ENCODE measurements at regions not wholly inside any gene's neighbourhood (a gene's known extent, or its start where the extent isn't known, plus 50 kb on each side); places are given as distances from the start of the nearest gene placed in this dataset.

DNA sequence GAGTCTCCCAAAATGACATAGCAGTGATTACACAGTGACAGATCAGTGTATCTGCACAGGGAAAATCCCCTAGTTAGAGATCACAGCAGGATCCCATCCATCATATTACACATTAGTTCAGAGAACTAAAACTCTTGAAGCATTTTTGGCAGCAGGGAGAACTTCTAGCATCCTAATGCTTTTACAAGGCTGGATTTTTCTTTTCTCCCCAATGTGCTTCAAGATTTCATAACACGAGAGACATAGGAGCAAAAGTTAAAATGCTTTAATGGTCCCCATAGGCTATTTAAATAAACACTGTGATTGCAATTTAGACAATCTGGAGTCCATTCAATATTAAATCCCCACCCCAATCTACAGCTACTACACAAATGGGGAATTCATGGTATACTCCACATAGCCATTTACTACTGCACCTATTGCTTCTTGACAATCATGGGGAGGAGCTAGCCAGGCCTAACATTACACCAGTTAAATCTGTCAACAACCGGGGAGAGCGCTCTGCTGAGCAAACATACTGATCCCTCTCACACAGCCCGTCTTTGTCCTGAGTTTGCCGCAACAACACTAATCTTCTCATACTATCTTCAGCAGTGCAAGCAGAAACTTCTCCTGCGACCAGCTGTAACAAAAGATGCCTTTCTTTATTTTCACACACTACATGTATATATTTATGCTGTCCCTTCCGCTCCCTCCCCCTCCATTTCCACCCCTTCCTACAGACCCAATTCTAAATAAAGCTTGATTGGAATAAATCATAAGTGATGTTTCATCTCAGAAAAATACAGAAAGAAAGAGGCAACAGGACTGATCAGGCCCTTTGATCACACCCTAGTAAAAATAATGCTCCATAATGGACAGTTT lies 120.3 kb upstream of the SOX5 start:
- intact Hi-C loops (cut with DNase I) = no loop called here
- peak in 4 of 42 donors; percentile 4 to 17 (median 12) for DNase-seq

GRCh38 chr12:24066865-24067264 lies 117.4 kb upstream of the SOX5 start:
- DNase-seq = peak in 1 of 42 donors; percentile 41
- intact Hi-C loops (cut with DNase I) = no loop called here

- intact Hi-C loops (cut with DNase I) = no loop called here
- no peak for DNase-seq
These were observed 116.6 kb upstream of the SOX5 start for GRCh38 chr12:24066097-24066496.

DNA sequence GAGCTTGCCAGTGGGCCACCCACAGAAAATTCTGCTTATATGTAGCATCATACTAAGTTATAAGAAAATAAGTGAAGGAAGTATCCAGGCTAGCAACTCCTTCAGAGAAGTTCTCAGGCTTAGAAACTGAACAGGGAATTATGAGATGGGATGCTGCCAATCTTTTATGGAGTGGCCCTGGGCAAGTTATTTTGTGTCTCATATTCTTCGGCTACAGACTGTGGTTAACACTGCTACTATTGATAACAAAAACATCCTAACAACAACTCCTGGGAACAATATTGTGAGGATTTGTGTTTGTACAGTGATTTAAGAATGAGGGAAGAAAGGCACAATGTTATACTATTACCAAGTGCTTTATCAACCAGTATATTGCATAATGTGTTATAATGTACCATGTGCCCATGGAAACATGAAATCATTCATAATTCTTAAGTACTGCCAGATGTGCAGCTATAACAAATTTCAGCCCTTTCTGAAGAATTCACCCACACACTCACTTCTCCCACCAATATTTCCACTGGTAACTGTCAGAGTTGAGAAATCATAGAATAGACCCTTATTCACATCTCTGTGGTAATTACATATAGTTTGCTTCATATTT lies 113.3 kb upstream of the SOX5 start:
- intact Hi-C loops (cut with DNase I) = no loop called here
- DNase-seq = no peak

- no peak for DNase-seq
- intact Hi-C loops (cut with DNase I) = no loop called here
These were observed 110.6 kb upstream of the SOX5 start for GRCh38 chr12:24060089-24060488.

- intact Hi-C loops (cut with DNase I) = no loop called here
- DNase-seq = no peak
These were observed 108.5 kb upstream of the SOX5 start for GRCh38 chr12:24057920-24058476.

DNA sequence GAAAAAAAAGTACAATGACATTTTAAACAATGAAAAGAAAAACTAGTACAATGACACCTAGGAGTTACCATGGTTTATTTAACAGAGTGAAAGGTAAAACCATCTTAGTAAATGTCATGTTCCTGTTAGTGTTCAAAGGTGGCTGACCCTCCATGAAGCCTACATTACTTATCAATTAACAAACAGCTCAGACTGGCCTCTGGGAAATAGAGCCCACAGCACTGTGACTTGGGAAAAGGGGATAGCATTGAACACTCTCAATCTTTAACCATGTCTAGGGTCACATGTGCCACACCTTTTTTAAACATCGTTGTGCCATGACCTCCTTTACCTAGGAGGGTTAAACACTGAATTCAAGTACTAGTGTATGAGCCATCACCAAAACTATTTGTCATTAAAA lies 106.3 kb upstream of the SOX5 start:
- no peak for DNase-seq
- intact Hi-C loops (cut with DNase I) = no loop called here

DNA sequence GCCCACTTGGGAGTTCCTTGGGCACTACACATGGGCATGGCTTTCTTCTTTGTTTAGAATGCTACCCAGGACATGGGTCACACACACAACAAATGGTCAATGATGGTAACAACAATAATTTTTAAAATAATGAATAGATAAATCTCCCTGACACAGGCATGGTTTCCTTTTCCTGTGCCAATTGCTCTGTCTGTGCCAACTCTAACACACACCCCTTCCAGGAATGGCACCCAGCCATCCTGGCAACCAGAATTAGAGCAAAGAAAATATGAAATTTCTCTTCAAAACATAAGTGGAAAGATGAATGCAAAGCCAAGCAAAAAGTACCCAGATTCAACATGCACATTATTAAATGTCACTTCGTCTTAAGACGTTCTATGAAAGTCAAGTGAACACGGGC lies 104.9 kb upstream of the SOX5 start:
- DNase-seq = no peak
- intact Hi-C loops (cut with DNase I) = no loop called here

DNA sequence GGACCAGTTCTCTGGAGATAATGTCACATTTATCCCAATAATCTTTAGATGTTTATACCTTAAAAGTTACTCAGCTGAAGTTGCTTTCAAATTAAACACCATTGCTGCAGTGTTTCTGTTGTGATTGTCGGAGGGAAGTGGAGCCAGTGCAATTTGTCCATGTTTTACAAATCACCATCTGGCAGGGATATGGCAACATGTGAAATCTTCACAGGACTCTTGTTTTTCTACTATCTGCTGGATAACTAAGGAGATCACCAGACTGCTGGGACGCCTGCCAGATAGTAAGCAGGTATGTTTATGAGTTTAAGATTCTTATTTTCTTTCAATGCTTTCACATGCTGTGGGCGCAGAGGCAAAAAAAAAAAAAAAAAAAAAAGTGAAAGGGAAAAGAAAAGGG lies 100.3 kb upstream of the SOX5 start:
- intact Hi-C loops (cut with DNase I) = no loop called here
- DNase-seq = no peak

DNA sequence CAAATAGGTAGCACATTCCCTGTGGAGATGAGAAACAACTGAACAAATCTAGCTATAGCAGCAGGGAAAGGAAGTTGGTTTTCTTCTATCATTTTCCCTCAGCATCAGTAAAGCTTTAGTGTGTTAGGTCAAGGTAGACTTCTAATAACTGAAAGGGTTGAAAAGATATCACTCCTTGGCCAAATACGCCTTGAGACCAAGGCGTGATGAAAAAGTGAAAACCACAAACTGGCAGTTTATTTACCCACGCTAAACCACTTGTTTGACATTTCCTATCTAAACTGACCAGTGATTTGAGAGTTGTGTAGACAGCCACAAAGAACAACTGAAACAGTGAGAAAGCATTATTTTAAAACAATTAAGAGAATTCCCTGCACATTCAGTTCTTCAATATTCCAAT lies 99.6 kb upstream of the SOX5 start:
- no peak for DNase-seq

DNA sequence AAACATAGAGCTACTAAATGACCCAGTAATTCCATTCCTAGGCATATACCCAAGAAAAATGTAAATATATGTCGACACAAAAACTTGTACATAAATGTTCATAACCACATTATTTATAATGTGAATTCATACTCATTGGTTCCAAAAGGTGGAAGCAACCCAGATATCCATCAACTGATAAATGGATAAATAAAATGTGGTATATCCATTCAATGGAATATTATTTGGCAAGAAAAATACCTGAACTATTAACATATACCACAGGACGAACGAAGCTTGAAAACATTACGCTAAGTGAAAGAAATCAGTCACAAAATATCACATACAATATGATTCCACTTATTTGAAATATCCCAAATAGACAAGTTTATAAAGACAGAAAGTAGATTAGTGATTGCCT lies 99.0 kb upstream of the SOX5 start:
- intact Hi-C loops (cut with DNase I) = no loop called here
- DNase-seq = no peak

More for the DNA sequence above, 99.6 kb upstream of the SOX5 start:
- intact Hi-C loops (cut with DNase I) = no loop called here

DNA sequence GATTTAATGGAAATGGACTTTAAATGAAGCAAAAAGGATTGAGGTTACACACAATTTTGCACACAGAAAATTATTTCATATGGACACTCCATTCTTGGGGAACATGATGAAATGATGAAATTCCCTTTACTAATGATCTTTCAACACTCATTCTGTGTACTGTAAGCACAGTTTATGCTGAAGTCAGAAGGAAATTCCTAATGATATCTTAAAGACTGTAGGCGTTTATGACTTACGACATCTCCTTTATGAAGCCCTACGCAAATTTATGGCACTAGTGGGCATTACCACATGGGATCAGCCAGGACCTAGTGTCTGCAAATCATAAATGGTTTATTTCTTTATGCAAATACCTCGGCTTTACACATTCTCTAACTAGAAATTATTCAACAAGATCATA lies 97.9 kb upstream of the SOX5 start:
- no peak for DNase-seq
- intact Hi-C loops (cut with DNase I) = no loop called here

- no peak for DNase-seq
- intact Hi-C loops (cut with DNase I) = no loop called here
These were observed 96.4 kb upstream of the SOX5 start for GRCh38 chr12:24045816-24046257.

DNA sequence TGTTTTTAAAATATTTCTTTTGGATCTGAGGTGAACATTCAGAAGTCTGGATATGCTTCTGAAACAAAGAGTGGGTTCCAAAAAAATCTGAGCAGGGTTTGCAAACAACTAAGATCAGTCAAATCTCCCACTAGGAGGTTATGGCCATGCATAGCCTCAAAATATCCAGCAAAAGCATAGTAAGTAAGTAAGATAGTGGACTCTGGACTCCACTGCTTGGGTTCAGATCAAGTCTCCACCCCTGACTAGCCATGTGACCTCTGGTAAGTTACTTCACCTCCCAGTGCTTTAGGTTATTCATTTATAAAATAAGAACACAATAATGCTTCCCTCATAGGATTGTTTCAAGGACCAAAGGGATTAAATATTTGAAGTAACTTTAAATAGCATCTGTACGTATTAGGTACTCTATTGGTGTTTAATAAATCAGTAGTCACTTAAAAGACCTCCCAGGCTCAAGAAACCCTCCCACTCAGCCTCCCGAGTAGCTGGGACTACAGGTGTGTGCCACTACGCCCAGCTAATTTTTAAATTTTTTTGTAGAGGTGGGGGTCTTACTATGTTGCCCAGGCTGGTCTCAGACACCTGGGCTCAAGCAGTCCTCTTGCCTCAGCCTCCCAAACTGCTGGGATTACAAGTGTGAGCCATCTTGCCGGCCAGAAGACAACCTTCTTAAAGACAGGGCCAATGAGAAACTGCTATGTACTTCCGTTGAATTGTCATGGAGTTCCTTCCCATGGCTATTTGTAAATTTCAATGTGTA lies 95.7 kb upstream of the SOX5 start:
- intact Hi-C loops (cut with DNase I) = no loop called here

DNA sequence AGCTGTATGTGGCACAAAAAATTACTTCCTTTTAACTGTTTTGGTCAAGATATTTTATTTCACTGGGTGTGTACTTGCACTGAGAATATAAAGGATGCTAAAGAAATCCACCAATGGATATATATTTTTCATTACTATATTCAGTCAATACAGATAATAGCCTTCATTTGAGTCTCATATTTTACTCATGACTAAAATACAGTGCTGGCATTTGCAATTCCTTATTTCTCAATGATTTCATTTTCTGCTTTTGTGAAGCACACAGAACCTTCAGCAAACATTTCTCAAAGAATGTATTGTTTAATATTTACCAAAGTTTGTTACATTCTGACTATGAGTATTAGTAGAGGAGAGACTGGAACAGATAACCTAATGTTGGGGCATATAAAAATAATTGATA lies 93.2 kb upstream of the SOX5 start:
- intact Hi-C loops (cut with DNase I) = no loop called here
- DNase-seq = no peak

More for the DNA sequence above, 95.7 kb upstream of the SOX5 start:
- no peak for DNase-seq

GRCh38 chr12:24039113-24039525 lies 89.6 kb upstream of the SOX5 start:
- no peak for DNase-seq
- intact Hi-C loops (cut with DNase I) = no loop called here

GRCh38 chr12:24038211-24038997 lies 88.9 kb upstream of the SOX5 start:
- DNase-seq = no peak

GRCh38 chr12:24036438-24037216 lies 87.2 kb upstream of the SOX5 start:
- intact Hi-C loops (cut with DNase I) = no loop called here
- no peak for DNase-seq

More at GRCh38 chr12:24038211-24038997, 88.9 kb upstream of the SOX5 start:
- intact Hi-C loops (cut with DNase I) = no loop called here
